Pancreas (tissue), 10 donors: ENCODE measurements at regions not wholly inside any gene's neighbourhood (a gene's known extent, or its start where the extent isn't known, plus 50 kb on each side); places are given as distances from the start of the nearest gene placed in this dataset.
"Not testable (repeated sequence)": the region's sequence is repeated elsewhere in the genome, so short reads cannot be mapped to it uniquely, and the experiment has no call there.

ENCODE experiments used
- ATAC-seq, 4 donors: fragments of 200-7000 bp; cut with Tn5 transposase; one replicate each; pipeline versions ENCODE4 v1.8.0 to v1.9.1; 2020; ENCODE audit warnings: mild to moderate bottlenecking in 4 of 4, moderate library complexity in 4 of 4
- DNase-seq, 6 donors: peaks; one replicate each; pipeline ENCODE4 v3.0.0-alpha.2; 2020
- FAIRE-seq: peaks from 2 replicates; lab custom pipeline; 2012; peaks lifted over from hg19 to GRCh38; lab: Jason Lieb, UNC
- H3K27ac ChIP-seq, 4 donors: fragments of 200-600 bp; sonication (generic); 1 replicate in 3 of 4; 2 replicates in 1 of 4; pipeline versions ENCODE4 v1.5.0 to v1.8.0; 2020
- H3K27me3 ChIP-seq, 4 donors: fragments of 200-600 bp; one replicate each; pipeline ENCODE4 v1.8.0; 2021
- H3K36me3 ChIP-seq, 3 donors: fragments of 200-600 bp; sonication (generic) in 1 of 3; one replicate each; pipeline versions ENCODE4 v1.5.0 to v1.8.0; 2020 to 2021
- H3K4me1 ChIP-seq, 3 donors: fragments of 200-600 bp; one replicate each; pipeline ENCODE4 v1.8.0; 2021
- H3K4me3 ChIP-seq, 4 donors: fragments of 200-600 bp; sonication (generic) in 2 of 4; one replicate each; pipeline versions ENCODE4 v1.5.0 to v1.8.0; 2020 to 2021
- H3K9me3 ChIP-seq, 4 donors: fragments of 200-600 bp; one replicate each; pipeline ENCODE4 v1.8.0; 2021
- WGBS, 2 donors: extraction: QIAGEN DNeasy Blood & Tissue Kit; methylation state at CpG; one replicate each; pipeline ENCODE4 v1.1.7; 2013; 5-methylcytosine and 5-hydroxymethylcytosine counted together
- intact Hi-C, 3 donors: fragments of 100-400 bp; cut with DNase I; formaldehyde crosslinking; loops; one replicate each; pipeline versions ENCODE4 v1.11.1 to v1.14.2; 2022
- TF ChIP-seq, protein P1 (sequence below), 4 donors: fragments of 200-600 bp; sonication (generic) in 3 of 4; IDR thresholded peaks; one replicate each; pipeline versions ENCODE4 v1.5.0 to v1.8.0; 2021; ENCODE audit warnings: antibody characterized with exemption in 4 of 4
- donor health status: healthy with polysubstance abuse.
- donor health status: DM: no; HTN: no; CAD: no; lungs with moderate emphysema.
- donor health status: DM: no; HTN: no; CAD: no.
- donor health status: control.
- donor health status: control.
- donor health status: Bipolar disorder and iron deficiency.
- donor health status: DM: yes; HTN: yes; CAD: no.
- donor health status: DM: no; HTN: no; CAD: no.
- donor health status: DM: no; HTN: no; CAD: no.
- donor health status: DM: yes; HTN: yes; CAD: no.

DNA sequence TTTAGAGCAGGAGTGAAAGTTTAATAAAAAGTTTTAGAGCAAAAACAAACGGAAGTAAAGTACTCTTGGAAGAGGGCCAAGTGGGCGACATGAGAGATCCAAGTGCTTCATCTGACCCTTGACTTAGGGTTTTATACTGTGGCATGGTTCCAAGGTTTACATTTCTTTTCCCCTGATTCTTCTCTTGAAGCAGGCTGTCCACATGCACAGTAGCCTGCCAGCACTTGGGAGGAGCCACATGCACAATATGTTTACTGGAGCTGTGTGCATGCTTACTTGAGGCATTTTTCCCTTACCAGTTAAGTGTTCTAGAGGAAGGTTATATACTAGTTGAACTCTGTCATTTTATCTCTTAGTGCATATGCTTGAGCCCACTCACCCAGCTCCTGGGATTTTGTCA lies 295.6 kb downstream of the TBC1D4 start:
- FAIRE-seq (no peak), ATAC-seq (no peak), DNase-seq (no peak)
- Histone ChIP-seq H3K4me3 (no peak overlapping the region), H3K36me3 (no peaks in the 10 kb centered on the region), H3K9me3 (no peaks in the 10 kb centered on the region), H3K27ac (no peak overlapping the region), H3K4me1 (no peaks in the 10 kb centered on the region), H3K27me3 (no peaks in the 10 kb centered on the region)
- intact Hi-C loops: no loop called here
- WGBS, 2 donors: 6 to 12% methylated on average over 2 of the region's 2 CpGs
- TF ChIP-seq, protein P1, sequence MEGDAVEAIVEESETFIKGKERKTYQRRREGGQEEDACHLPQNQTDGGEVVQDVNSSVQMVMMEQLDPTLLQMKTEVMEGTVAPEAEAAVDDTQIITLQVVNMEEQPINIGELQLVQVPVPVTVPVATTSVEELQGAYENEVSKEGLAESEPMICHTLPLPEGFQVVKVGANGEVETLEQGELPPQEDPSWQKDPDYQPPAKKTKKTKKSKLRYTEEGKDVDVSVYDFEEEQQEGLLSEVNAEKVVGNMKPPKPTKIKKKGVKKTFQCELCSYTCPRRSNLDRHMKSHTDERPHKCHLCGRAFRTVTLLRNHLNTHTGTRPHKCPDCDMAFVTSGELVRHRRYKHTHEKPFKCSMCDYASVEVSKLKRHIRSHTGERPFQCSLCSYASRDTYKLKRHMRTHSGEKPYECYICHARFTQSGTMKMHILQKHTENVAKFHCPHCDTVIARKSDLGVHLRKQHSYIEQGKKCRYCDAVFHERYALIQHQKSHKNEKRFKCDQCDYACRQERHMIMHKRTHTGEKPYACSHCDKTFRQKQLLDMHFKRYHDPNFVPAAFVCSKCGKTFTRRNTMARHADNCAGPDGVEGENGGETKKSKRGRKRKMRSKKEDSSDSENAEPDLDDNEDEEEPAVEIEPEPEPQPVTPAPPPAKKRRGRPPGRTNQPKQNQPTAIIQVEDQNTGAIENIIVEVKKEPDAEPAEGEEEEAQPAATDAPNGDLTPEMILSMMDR (IDR thresholded peaks at IDR 0.05): no peak

DNA sequence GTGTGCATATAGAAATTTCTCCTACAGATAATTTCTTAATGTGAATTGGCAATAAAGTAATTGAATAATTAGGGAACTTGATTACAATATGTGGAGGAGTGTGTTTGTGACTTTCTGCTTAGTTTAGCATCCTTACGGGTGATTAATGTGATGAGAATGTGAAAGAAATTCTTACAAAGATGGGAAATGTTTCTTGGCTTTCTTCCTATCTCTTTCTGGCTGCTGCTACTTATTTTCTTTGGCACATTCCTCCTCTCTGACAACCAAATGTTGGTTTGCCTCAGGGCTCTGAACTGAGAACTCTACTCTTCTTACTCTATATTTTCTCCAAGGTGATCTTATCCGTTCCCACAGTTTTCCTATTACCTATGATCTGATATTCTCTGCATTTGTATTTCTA lies 300.1 kb downstream of the TBC1D4 start:
- Histone ChIP-seq H3K9me3 (no peaks in the 10 kb centered on the region), H3K27ac (no peak overlapping the region), H3K4me1 (no peaks in the 10 kb centered on the region), H3K36me3 (no peaks in the 10 kb centered on the region), H3K4me3 (no peak overlapping the region), H3K27me3 (no peaks in the 10 kb centered on the region)
- TF ChIP-seq, protein P1 (IDR thresholded peaks at IDR 0.05): no peak
- DNase-seq: no peak
- WGBS, 2 donors: 29 to 36% methylated on average over 2 of the region's 2 CpGs
- intact Hi-C loops: no loop called here
- ATAC-seq: no peak
- no peak for FAIRE-seq

DNA sequence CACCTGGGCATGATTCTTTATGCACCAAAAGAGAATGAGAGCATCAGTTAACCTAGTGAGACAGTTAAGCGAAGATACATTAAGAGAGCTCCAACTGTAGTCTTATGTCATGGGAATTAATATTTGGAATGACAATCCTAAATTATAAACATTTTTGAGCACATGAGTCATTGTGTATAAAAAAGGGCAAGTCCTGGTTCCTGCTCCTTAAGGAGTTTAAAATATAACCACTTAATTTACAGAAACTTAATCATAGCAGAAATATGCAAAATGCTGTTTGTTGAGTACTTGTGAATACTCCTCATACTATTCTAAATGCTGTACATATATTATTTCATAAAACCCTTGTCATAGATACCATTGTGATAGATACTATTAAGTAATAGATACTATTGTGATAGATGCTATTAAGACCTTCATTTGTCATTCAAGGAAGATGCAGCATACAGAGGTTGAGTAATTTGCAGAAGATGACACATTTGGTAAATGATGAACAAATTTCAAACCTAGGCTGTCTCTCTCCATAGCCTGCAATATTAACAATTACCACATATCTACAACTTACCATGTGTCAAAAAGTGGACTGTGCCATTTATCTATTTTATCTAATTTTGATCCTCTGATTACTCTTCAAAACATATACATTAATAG lies 301.0 kb downstream of the TBC1D4 start:
- DNase-seq: no peak
- Histone ChIP-seq H3K27me3 (no peaks in the 10 kb centered on the region), H3K36me3 (no peaks in the 10 kb centered on the region), H3K4me1 (no peaks in the 10 kb centered on the region), H3K27ac (no peak overlapping the region), H3K4me3 (no peak overlapping the region), H3K9me3 (no peaks in the 10 kb centered on the region)
- ATAC-seq: no peak
- TF ChIP-seq, protein P1 (IDR thresholded peaks at IDR 0.05): no peak
- WGBS, 2 donors: 83 to 88% methylated on average over 1 of the region's 1 CpG
- FAIRE-seq: no peak
- intact Hi-C loops: no loop called here

DNA sequence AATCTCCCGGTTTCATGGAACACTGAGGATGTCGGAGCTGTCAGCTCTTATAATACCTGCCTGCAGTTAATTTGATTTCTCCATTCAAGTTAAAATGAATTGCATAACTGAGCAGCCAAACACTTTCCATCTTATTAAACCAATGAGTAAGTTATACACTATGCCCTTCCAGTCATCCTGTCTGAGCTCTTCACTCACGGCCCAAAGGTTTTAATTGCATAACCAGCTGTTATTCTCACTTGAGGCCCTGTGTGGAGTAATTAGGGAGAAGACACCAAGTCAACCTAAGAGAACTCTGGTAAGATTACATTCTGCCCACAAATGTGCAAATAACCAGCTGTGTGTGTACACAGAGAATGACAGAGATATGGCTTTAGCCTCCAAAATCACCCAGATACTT lies 303.5 kb downstream of the TBC1D4 start:
- H3K27me3 ChIP-seq: no peaks in the 10 kb centered on the region
- no peaks in the 10 kb centered on the region for H3K9me3 ChIP-seq
- FAIRE-seq (no peak), ATAC-seq (no peak), DNase-seq (no peak)
- TF ChIP-seq, protein P1 (IDR thresholded peaks at IDR 0.05): no peak
- WGBS, 2 donors: 70 to 79% methylated on average over 3 of the region's 3 CpGs
- H3K36me3 ChIP-seq: no peaks in the 10 kb centered on the region
- no peak overlapping the region for H3K4me3 ChIP-seq
- intact Hi-C loops: no loop called here
- H3K4me1 ChIP-seq: no peaks in the 10 kb centered on the region
- H3K27ac ChIP-seq: no peak overlapping the region

DNA sequence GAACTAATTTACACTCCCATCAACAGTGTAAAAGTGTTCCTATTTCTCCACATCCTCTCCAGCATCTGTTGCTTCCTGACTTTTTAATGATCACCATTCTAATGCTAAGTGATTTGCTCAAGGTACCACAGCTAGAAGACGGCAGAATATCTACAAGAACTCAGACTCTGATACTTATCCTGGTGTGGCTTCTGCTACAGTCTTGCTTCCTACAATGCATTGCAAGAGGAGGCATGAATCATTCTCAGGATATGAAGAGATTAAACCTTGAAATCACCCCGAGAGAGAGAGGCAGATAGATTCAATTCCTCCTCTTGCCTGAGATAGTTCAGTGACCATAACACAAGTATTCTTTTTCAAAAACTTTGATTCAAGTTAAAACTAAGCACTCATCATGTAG lies 306.4 kb downstream of the TBC1D4 start:
- WGBS, 2 donors: 58 to 64% methylated on average over 2 of the region's 2 CpGs
- no peak overlapping the region for H3K4me3 ChIP-seq
- FAIRE-seq (no peak), DNase-seq (no peak), ATAC-seq (no peak)
- no peaks in the 10 kb centered on the region for H3K27me3 ChIP-seq
- H3K27ac ChIP-seq: no peak overlapping the region
- no peaks in the 10 kb centered on the region for H3K36me3 ChIP-seq
- no peaks in the 10 kb centered on the region for H3K4me1 ChIP-seq
- H3K9me3 ChIP-seq: no peaks in the 10 kb centered on the region
- intact Hi-C loops: no loop called here
- TF ChIP-seq, protein P1 (IDR thresholded peaks at IDR 0.05): no peak

DNA sequence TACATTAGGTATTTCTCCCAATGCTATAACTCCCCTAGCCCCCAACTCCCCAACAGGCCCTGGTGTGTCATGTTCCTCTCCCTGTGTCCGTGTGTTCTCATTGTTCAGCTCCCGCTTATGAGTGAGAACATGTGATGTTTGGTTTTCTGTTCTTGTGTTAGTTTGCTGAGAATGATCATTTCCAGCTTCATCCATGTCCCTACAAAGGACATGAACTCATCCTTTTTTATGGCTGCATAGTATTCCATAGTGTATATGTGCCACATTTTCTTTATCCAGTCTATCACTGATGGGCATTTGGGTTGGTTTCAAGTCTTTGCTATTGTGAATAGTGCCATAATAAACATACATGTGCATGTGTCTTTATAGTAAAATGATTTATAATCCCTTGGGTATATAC lies 306.9 kb downstream of the TBC1D4 start:
- H3K4me1 ChIP-seq, H3K4me3 ChIP-seq, intact Hi-C loops, ATAC-seq, H3K36me3 ChIP-seq, H3K27ac ChIP-seq, H3K27me3 ChIP-seq, FAIRE-seq, DNase-seq, H3K9me3 ChIP-seq: not testable (repeated sequence)
- 81 to 91% methylated on average over 2 of the region's 2 CpGs for WGBS, 2 donors
